GM12891 (cell line): ENCODE measurements at regions not wholly inside any gene's neighbourhood (a gene's known extent, or its start where the extent isn't known, plus 50 kb on each side); places are given as distances from the start of the nearest gene placed in this dataset.

Experiments used
- PAX5 ChIP-seq: IDR thresholded peaks from 2 replicates; pipeline ENCODE4 v1.6.1; 2011; ENCODE audit warnings: low read length, moderate library complexity, mild to moderate bottlenecking; ENCODE audit not compliant: insufficient read depth, severe bottlenecking
- POLR2A ChIP-seq: IDR thresholded peaks from 2 replicates; pipeline ENCODE4 v1.6.1; 2011; ENCODE audit warnings: low read depth, low read length, control low read depth
- POLR2AphosphoS5 ChIP-seq: IDR thresholded peaks from 2 replicates; pipeline ENCODE4 v1.6.1; 2011; ENCODE audit warnings: low read depth, low read length, control low read depth
- POU2F2 ChIP-seq: IDR thresholded peaks from 2 replicates; pipeline ENCODE4 v1.6.1; 2011; ENCODE audit warnings: low read depth, mild to moderate bottlenecking, control low read depth, low read length, moderate library complexity
- SPI1 ChIP-seq: IDR thresholded peaks from 2 replicates; pipeline ENCODE4 v1.6.1; 2011; ENCODE audit warnings: low read depth, low read length, control low read depth
- TAF1 ChIP-seq: IDR thresholded peaks from 2 replicates; pipeline ENCODE4 v1.6.1; 2011; ENCODE audit warnings: low read depth, low read length, control low read depth

DNA sequence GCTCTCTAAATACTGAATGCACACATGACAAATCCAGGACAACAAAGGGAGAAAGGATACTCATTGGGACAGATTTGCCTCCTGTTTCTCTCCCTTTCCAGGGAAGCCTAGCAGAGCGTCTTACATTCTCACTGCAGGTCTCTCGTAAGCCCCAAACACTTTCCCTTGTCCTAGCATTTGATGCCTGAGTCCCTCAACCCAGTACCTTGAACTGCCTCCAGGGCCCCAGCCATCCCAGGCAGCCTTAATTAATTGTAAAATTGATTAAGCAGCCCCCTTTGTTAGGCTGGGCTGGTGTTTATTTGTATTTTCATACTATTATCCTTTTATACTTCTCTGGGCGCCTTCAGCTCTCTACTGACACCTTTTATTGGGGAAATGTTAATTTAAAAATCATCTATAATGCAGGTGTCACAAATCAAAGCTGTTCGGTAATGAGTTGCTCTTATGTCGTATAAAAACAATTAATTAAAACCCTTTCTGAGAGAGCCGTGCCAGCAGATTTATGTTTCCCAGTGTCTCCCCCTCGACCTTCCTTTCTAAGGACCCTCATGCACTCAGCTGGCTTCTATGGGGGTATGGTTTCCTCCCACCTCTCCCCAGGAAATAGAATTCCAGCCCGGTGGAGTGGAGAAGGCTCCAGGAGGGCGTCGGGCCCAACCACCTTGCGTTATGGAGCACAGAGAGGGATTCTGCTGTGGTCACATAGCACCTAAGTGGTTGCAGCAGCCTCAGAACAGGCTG lies 243.8 kb downstream of the RPS24 start:
- TF ChIP-seq SPI1, result no peak
- no peak for TF ChIP-seq TAF1
- no peak for TF ChIP-seq POLR2A
- TF ChIP-seq POLR2AphosphoS5, result no peak
- TF ChIP-seq POU2F2, result no peak
- no peak for TF ChIP-seq PAX5
